GM12891 (cell line): ENCODE measurements at regions not wholly inside any gene's neighbourhood (a gene's known extent, or its start where the extent isn't known, plus 50 kb on each side); places are given as distances from the start of the nearest gene placed in this dataset.

Experiments used
- DNase-seq: peaks from one replicate; pipeline ENCODE4 v3.0.0; 2011; ENCODE audit warnings: low spot score; ENCODE audit not compliant: insufficient read length
- FAIRE-seq: peaks from 2 replicates; lab custom pipeline; 2011; peaks lifted over from hg19 to GRCh38; lab: Jason Lieb, UNC
- PAX5 ChIP-seq: IDR thresholded peaks from 2 replicates; pipeline ENCODE4 v1.6.1; 2011; ENCODE audit warnings: low read length, moderate library complexity, mild to moderate bottlenecking; ENCODE audit not compliant: insufficient read depth, severe bottlenecking
- POLR2A ChIP-seq: IDR thresholded peaks from 2 replicates; pipeline ENCODE4 v1.6.1; 2011; ENCODE audit warnings: low read depth, low read length, control low read depth
- POLR2AphosphoS5 ChIP-seq: IDR thresholded peaks from 2 replicates; pipeline ENCODE4 v1.6.1; 2011; ENCODE audit warnings: low read depth, low read length, control low read depth
- POU2F2 ChIP-seq: IDR thresholded peaks from 2 replicates; pipeline ENCODE4 v1.6.1; 2011; ENCODE audit warnings: low read depth, mild to moderate bottlenecking, control low read depth, low read length, moderate library complexity
- SPI1 ChIP-seq: IDR thresholded peaks from 2 replicates; pipeline ENCODE4 v1.6.1; 2011; ENCODE audit warnings: low read depth, low read length, control low read depth
- TAF1 ChIP-seq: IDR thresholded peaks from 2 replicates; pipeline ENCODE4 v1.6.1; 2011; ENCODE audit warnings: low read depth, low read length, control low read depth

DNA sequence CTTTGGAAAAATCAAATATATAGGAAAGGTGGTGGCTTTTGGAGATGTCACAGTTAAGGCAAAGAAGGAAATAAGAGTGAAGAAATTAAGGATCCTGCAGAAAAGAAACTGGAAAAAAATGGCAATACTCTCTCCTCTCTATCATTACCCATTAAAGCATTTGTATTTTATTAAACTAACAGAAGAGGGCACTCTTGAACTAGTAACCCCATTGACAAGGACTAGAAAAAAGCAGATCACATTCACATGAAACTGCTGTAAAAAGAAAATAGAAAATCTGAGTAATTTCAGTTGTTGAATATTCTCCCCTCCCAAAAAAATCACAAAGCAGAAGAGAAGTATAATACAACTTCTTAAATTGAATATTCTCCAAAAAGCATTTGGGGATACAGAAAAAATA, 104.1 kb upstream of the SLC35B3 start:
- DNase-seq: peak; percentile 2
- FAIRE-seq: no peak
- TF ChIP-seq POLR2A: no peak
- no peak for TF ChIP-seq POU2F2
- no peak for TF ChIP-seq SPI1
- no peak for TF ChIP-seq POLR2AphosphoS5
- no peak for TF ChIP-seq TAF1
- no peak for TF ChIP-seq PAX5

DNA sequence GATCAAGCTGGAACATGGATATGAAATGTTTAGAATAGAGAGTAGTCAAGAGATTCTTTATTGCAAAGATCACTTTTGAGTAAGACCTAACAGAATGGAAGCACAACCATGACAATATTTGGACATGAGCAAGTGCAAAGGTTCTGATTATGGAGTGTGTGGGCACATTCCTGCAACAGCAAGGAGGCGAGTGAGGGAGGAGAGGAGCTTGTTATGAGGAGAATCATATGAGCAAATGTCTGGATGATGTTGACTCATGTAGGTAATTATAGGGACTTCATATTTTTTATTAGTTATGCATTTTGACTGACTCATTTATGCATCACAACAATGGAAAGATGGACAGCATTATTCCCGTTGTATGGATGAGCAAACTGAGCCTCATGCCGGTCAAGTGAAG, 100.8 kb upstream of the SLC35B3 start:
- FAIRE-seq: no peak
- TF ChIP-seq POLR2AphosphoS5 (no peak), POU2F2 (no peak), SPI1 (no peak), POLR2A (no peak), TAF1 (no peak), PAX5 (no peak)
- no peak for DNase-seq

DNA sequence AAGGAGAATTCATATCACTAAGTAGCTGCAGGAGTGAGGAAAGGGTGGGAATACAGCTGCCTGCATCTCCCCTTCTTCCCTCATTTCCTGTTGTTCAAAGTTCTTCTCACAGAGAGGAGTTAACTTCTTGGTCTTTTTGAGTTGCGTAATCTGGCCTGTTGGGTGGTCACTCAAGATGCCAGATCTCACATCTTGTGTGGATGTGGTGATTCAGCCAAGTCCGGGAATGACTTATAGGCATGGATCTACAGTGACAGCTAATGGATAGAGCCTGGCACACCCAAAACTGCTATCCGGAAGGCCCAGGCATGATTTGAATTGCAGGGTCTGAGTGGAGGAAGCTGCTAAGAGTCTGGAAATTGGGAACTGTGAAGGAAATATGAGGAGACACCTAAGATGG, 100.2 kb upstream of the SLC35B3 start:
- TF ChIP-seq TAF1: no peak
- no peak for TF ChIP-seq SPI1
- no peak for TF ChIP-seq PAX5
- TF ChIP-seq POLR2A: no peak
- TF ChIP-seq POU2F2: no peak
- TF ChIP-seq POLR2AphosphoS5: no peak
- FAIRE-seq (no peak), DNase-seq (no peak)

DNA sequence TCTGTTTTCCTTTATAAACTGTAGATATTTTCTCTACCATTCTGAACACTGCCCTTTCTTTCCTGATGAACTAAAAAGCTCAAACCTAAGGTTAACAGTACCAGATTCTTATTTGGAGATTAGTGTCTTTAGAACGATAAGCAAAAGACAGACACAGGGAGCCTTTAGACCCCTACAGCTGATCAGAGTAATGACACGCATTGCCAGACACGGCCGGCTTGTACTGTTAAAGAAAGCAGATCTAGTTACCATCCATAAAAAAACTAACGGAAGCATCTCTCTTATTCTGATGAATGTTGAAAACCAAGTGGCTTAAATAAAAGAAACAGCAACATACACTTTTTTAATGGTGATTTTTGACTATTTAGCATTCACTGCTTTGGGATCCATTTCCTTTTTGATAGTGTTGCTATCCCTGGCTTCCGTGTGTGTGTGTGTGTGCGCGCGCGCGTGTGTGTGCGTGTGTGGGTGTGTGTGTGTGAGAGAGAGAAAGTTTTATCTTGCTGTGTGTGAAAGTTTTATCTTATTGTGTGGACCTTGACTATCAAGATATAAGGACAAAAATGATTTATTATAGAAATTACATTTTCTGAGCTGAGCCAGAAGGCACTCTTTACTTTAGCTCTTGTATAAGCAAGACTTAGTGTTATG, 95.6 kb upstream of the SLC35B3 start:
- DNase-seq: no peak
- FAIRE-seq: no peak
- TF ChIP-seq SPI1 (no peak), POLR2A (no peak), PAX5 (no peak), POLR2AphosphoS5 (no peak), TAF1 (no peak), POU2F2 (no peak)

DNA sequence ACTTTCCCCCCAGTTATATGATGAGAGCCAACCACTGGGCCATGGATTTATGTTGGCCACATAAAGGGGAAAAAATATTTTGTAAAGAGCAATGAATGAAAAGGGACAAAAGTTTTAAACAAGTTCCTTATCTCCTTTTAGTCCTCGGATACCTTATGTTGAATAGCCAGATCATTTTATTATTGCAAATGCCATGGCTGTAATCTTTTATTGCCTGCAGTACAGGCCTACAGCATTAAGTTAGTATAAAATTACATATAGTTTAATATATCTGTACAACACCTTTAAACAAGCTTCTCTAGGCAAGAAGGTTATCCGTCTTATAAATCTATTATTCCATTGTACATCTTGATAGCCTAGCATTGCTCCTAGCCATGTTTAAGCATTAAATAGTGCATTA, 93.9 kb upstream of the SLC35B3 start:
- DNase-seq (no peak), FAIRE-seq (no peak)
- TF ChIP-seq POU2F2 (no peak), SPI1 (no peak), PAX5 (no peak), POLR2AphosphoS5 (no peak), POLR2A (no peak), TAF1 (no peak)

DNA sequence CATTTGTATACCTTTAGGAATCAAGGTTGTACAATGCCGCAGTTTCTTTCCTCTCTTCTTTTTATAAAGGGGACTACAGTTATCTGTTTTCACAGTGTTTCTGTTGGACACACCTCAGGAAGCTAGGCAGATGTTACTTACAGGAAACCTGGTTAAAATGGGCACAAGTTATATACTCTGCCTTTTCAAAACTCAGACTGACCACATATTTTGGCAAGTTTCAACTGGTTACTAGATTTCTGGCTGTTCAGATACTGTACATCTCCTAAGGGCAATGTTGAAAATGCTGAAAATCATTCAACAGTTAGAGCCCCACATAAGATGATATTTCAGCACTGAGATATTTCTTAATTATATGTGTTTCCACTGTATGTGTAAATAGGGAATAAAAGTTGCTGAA, 92.5 kb upstream of the SLC35B3 start:
- no peak for DNase-seq
- no peak for TF ChIP-seq SPI1
- no peak for TF ChIP-seq POLR2AphosphoS5
- TF ChIP-seq POLR2A: no peak
- no peak for TF ChIP-seq TAF1
- no peak for TF ChIP-seq POU2F2
- TF ChIP-seq PAX5: no peak
- no peak for FAIRE-seq

DNA sequence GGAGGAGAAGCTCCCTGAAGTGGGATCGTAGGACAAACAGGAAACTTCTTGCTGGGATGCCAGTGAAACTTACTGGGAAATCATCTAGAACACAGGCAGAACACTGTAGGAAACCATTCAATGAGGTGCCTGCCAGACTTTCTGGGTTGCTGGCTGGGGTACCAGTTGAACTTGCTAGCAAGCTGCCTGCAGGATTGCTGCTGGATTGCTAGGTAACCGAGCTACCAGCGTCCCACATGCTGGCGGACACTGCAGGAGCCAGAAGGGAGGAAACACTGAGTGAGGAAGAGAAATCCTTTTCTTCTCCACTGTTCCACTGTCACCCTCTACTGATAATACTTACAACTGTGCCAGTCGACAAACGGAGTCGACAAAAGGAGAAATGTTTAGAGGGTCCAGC, 91.3 kb upstream of the SLC35B3 start:
- FAIRE-seq (no peak), DNase-seq (no peak)
- TF ChIP-seq POLR2A (no peak), POU2F2 (no peak), TAF1 (no peak), POLR2AphosphoS5 (no peak), PAX5 (no peak), SPI1 (no peak)

DNA sequence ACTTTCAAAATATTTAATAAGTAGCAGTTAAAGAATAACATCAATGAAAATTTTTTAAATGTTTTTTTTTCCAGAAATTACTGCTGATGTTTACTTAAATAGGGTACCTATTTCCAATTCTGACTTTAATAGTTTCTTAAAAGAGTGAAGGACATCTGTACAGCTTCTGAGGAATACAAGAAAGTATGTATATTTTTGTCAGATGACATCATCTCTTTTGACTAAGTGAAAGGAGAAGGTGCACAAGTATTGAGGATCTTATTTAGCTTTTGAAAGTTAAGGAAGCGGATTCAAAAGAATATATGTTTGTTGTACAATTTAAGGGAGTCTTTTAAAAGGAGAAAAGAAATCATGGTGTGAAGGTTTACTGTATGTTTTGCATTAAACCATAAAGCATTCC, 90.0 kb upstream of the SLC35B3 start:
- FAIRE-seq (no peak), DNase-seq (no peak)
- TF ChIP-seq POU2F2 (no peak), POLR2AphosphoS5 (no peak), POLR2A (no peak), PAX5 (no peak), SPI1 (no peak), TAF1 (no peak)

DNA sequence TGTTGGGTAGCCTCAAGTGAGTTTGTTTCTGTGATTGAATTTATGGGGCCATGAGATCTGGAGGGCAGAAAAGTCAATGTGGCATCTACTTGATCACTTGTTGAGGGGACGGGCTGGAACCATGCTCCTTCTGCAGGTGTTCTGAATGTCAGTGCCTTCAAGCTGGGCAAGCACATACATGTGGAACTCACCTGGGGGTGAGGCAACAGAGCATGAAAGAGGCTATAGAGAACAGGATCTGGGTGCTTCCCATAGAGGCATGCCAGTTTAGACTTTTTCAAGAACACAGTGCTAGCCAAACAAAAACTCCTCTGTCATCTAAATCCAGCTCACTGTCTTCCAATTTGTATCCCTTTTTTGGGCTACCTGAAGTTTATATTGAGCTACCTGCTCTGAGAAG, 77.8 kb upstream of the SLC35B3 start:
- DNase-seq: no peak
- FAIRE-seq: no peak
- TF ChIP-seq POU2F2 (no peak), TAF1 (no peak), POLR2A (no peak), SPI1 (no peak), POLR2AphosphoS5 (no peak), PAX5 (no peak)

DNA sequence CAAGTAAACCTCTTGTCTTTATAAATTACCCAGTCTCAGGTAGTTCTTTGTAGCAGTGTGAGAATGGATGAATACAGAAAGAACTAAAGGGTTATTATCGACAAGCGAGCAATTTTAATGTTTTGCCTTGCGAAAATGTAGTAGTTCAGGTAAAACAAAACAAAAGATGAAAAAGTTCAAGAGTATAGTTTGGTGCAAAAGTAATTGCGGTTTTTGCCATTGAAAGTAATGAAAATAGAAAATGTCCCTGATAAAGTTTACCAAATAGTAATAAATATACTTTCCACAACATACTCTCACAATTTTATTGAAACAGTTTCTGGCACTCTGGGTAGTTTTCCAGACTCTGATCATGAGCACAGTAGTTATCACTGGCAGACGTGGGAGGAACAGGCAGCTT, 71.9 kb upstream of the SLC35B3 start:
- FAIRE-seq (no peak), DNase-seq (no peak)
- TF ChIP-seq POU2F2: no peak
- no peak for TF ChIP-seq TAF1
- TF ChIP-seq SPI1: no peak
- TF ChIP-seq POLR2A: no peak
- no peak for TF ChIP-seq POLR2AphosphoS5
- no peak for TF ChIP-seq PAX5

DNA sequence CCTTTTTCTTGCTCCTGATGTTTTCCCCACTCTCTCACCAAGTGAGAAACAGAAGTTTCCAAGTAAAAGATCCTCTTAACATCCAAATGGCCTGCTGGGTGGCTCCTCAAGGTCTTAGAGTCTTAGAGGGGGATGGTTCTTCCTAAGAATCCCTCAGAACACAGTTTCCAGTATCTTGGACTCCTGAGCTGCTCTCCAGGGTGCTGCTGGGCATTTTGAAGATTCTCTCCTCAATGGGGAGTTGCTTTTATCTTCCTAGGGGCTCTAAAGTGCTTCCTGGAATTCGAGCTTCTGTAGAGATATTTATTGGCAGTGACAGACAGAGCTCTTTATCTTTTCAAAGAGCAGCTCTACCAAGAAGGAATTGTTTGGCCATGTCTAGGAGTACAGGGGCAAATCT, 70.8 kb upstream of the SLC35B3 start:
- FAIRE-seq: no peak
- TF ChIP-seq POU2F2 (no peak), POLR2AphosphoS5 (no peak), TAF1 (no peak), POLR2A (no peak), SPI1 (no peak), PAX5 (no peak)
- DNase-seq: no peak
